Natural killer cell treated with Interleukin-12 subunit alpha and Interleukin-12 subunit beta and Interleukin-15 and Interleukin-18, amount 100 ng/mL, for 72 hours (primary cell): ENCODE measurements at regions not wholly inside any gene's neighbourhood (a gene's known extent, or its start where the extent isn't known, plus 50 kb on each side); places are given as distances from the start of the nearest gene placed in this dataset.

Source experiments
- ATAC-seq, 2 donors: fragments of 150-1000 bp; cut with Tn5 transposase in 1 of 2; sonication (Bioruptor Pico), chemical (Tn5 transposase) in 1 of 2; 2 replicates each; pipeline ENCODE4 v1.10.0; 2021
- DNase-seq: peaks from one replicate; pipeline ENCODE4 v3.0.0; 2022; ENCODE audit warnings: low spot score
- H3K27ac Mint-ChIP-seq, 2 donors: 1 replicate in 1 of 2; 2 replicates in 1 of 2; pipeline ENCODE4 v1.8.0; 2022; ENCODE audit warnings: mixed read lengths in 2 of 2, mild to moderate bottlenecking in 1 of 2, moderate library complexity in 1 of 2
- H3K27me3 Mint-ChIP-seq, 2 donors: 1 replicate in 1 of 2; 2 replicates in 1 of 2; pipeline ENCODE4 v1.8.0; 2022; ENCODE audit warnings: mixed read lengths in 2 of 2
- H3K36me3 Mint-ChIP-seq: one replicate; pipeline ENCODE4 v1.8.0; 2022; ENCODE audit warnings: mixed read lengths
- H3K4me1 Mint-ChIP-seq, 2 donors: 1 replicate in 1 of 2; 2 replicates in 1 of 2; pipeline ENCODE4 v1.8.0; 2022; ENCODE audit warnings: low read depth in 2 of 2, mixed read lengths in 2 of 2, mild to moderate bottlenecking in 1 of 2
- H3K4me3 Mint-ChIP-seq: one replicate; pipeline ENCODE4 v1.8.0; 2022; ENCODE audit warnings: mixed read lengths
- H3K9me3 Mint-ChIP-seq: 2 replicates; pipeline ENCODE4 v1.8.0; 2022; ENCODE audit warnings: mixed read lengths

DNA sequence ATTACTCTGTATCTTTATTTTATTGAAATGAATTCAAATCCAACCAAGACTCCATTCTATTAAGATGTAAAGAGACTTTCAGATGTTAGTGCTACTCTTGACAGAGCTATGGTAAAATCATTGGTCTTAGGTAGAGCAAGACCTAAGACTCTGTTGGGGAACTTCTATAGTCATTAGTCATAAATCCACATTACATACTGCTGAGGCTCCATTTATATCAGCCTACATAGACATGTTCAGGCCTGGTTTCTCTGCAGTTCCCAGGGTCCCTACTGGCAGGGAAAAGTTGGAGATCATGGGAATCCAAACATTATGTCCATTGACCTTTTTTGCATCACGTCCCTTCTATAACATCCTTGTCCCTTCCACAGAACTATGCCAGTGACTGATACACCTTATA is 580.4 kb upstream of the ZEB2 start:
- no peak overlapping the region for H3K27ac Mint-ChIP-seq
- DNase-seq = no peak
- ATAC-seq = no peak
- H3K27me3 Mint-ChIP-seq = peaks cover 7 to 20% of the 10 kb centered on the region in 2 donors
- no peaks in the 10 kb centered on the region for H3K4me1 Mint-ChIP-seq
- no peak overlapping the region for H3K4me3 Mint-ChIP-seq
- H3K9me3 Mint-ChIP-seq = no peaks in the 10 kb centered on the region
- no peaks in the 10 kb centered on the region for H3K36me3 Mint-ChIP-seq

DNA sequence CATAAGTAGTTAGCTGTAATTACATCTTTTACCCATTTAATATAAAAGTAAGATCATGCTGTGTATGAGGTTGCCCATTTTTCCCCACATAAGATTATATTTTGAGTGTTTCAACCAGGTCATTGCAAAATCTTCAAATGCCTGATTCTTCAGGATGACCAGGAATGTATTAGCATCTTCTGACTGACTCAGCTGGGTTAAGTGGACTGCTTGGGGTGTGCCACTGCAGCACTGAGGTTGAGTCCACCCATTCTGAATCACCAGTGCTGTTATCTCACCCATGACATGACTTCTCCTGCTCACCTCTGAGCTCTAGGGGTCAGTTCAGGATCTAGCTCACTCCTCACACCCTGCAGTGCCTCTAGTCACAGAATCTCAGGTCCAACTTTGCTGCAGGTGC is 576.7 kb upstream of the ZEB2 start:
- no peaks in the 10 kb centered on the region for H3K9me3 Mint-ChIP-seq
- ATAC-seq (no peak), DNase-seq (no peak)
- H3K4me1 Mint-ChIP-seq = no peaks in the 10 kb centered on the region
- H3K27me3 Mint-ChIP-seq = peaks cover 7 to 18% of the 10 kb centered on the region in 2 donors
- H3K27ac Mint-ChIP-seq = no peak overlapping the region
- H3K36me3 Mint-ChIP-seq = no peaks in the 10 kb centered on the region
- no peak overlapping the region for H3K4me3 Mint-ChIP-seq

DNA sequence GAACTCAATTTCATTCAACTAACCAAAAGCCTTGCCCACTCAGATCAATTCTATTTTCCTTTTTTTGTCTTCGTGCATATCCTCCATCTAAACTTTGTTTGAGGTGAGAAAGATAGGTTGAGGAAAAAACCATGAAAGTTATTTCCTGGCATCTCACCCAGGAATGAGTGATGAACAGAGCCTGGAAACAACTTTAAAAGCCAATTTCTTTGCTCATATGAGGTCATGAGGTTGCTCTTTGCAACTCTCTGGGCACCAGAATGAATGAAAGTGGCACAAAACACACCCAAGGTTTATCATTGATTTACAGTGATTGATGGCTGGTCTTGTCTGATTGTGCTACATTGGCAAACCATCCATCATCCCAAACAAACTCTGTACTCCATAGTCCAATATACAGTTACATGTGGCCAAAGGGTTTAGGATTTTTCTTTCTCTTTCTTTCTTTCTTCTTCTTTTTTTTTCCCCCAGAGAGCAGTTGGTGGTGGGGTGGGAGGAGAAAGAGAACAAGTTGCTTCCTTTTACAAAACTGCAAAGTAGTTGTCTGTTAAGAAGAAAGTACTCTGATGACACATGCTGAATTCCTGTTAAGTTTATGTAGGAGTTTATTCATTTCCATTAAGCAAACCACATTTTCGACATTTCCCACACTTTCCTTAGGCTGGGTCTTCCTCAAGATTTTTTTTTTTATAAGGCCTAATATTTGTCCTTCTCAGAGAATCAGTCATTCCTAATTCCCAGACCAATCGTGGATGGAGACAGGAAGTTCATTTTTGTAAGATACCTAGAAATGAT is 575.9 kb upstream of the ZEB2 start:
- Mint-ChIP-seq H3K27ac (no peak overlapping the region), H3K4me3 (no peak overlapping the region), H3K4me1 (no peaks in the 10 kb centered on the region), H3K9me3 (no peaks in the 10 kb centered on the region), H3K36me3 (no peaks in the 10 kb centered on the region), H3K27me3 (peaks cover 7 to 18% of the 10 kb centered on the region in 2 donors)
- ATAC-seq (no peak), DNase-seq (no peak)

DNA sequence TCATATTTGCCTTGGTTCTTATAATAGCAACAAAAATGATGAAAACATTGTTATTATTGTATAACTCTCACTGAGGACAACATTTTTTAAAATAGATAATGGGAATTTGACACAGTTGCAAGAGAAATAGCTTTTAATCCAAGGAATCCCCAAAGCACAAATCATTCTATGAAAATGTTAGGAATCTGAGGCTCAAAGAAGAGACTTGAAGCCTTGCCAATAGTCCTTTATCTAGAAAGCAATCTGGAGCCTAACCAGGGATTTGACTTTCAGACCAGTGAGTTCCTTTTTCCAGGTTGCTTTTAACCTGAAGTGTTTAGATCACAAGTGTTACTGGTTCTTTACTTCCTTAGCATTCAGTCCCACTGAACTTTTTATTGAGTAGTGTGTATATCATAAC is 574.5 kb upstream of the ZEB2 start:
- ATAC-seq = no peak
- H3K27ac Mint-ChIP-seq = no peak overlapping the region
- DNase-seq = no peak
- H3K36me3 Mint-ChIP-seq = no peaks in the 10 kb centered on the region
- peaks cover 0 to 3% of the 10 kb centered on the region in 2 donors for H3K4me1 Mint-ChIP-seq
- no peak overlapping the region for H3K4me3 Mint-ChIP-seq
- H3K9me3 Mint-ChIP-seq = peaks cover 4% of the 10 kb centered on the region
- peaks cover 7 to 16% of the 10 kb centered on the region in 2 donors for H3K27me3 Mint-ChIP-seq

DNA sequence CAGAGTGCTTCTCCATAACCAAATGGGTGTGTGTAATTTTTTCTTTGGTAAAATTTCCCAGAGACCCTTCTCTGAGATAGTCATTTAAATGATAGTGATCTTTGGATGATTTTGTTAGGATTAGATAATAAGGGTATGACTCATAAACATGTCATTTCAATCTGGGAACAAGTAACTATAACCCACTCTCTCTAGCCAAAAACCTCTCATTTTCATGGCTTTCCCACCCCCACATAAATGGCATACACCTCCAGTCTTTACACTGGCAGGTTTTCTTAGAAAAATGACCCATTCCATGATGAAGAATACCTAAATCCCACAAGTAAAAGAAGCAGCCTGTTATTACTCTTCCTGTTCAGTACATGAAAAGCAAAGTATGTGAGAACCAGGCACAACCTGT is 572.0 kb upstream of the ZEB2 start:
- no peak for ATAC-seq
- DNase-seq = no peak
- Mint-ChIP-seq H3K27ac (no peak overlapping the region), H3K4me1 (peaks cover 0 to 3% of the 10 kb centered on the region in 2 donors), H3K9me3 (peaks cover 4% of the 10 kb centered on the region), H3K27me3 (peaks cover 5 to 18% of the 10 kb centered on the region in 2 donors), H3K36me3 (no peaks in the 10 kb centered on the region), H3K4me3 (no peak overlapping the region)

DNA sequence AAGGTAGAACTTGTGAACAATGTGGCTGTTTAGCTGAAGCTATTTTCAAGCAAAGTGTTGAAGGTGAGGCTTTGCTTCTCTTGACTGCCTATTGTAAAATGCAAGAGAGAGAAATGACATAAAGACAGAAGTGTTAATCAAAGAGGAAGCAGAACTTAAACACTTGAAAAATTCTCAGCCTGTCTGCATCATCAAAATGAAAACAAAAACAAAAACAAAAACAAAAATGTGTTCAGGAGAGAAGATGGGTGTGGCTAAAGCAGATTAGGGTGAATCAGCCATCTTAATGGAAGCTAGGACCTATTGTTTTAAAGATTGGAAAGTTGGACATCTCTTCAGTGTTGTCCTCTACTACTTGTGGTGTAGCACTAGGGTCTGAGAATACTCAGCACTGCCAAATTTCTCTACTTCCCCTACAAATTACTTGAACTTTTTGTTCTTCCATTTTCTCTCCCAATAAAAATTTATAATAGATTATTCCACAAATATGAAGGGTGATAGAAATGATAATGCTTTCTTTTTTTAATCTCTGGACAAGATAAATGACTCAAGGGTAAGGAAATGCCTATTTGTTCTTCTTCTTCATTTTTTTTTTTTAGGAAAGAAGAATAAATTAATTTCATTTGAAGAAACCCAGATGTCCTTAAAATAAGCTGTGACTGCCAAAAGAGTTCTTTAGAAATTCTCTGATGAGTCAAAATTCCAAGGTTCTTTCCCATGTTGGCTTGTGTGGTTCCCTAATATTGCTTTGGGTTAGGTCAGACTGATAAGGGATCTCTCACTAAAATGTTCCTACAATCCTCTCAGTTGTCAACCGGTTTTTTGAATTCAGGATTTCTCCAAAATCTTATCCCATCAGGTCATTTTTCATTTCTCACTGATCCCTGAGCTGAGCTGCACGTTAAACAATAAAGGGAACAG is 571.2 kb upstream of the ZEB2 start:
- Mint-ChIP-seq H3K27me3 (peaks cover 5 to 15% of the 10 kb centered on the region in 2 donors), H3K36me3 (no peaks in the 10 kb centered on the region), H3K9me3 (peaks cover 4% of the 10 kb centered on the region), H3K27ac (no peak overlapping the region), H3K4me3 (no peak overlapping the region), H3K4me1 (peaks cover 0 to 3% of the 10 kb centered on the region in 2 donors)
- ATAC-seq (no peak), DNase-seq (no peak)

DNA sequence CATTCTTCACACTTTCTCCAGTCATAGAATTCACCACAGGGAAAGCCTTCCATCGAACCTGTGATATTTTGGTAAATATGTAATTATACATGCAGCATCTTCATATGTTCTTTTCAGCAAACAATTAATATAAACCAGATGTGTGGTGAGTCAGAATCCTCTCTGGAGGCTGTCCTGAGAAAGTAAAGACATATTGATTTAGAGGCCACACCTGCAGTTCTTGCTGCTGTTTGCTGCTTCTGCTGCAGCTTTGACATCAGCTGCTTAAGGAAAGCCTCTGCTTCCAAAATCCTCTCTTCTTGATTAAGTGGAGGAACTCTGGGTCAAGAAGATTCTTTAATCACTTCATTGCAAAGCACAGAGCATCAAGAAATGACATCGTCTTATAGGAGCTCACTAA is 568.8 kb upstream of the ZEB2 start:
- Mint-ChIP-seq H3K27ac (no peak overlapping the region), H3K4me3 (no peak overlapping the region), H3K36me3 (no peaks in the 10 kb centered on the region), H3K4me1 (peaks cover 0 to 3% of the 10 kb centered on the region in 2 donors), H3K27me3 (peaks cover 5 to 15% of the 10 kb centered on the region in 2 donors), H3K9me3 (peaks cover 4% of the 10 kb centered on the region)
- ATAC-seq (no peak), DNase-seq (no peak)

DNA sequence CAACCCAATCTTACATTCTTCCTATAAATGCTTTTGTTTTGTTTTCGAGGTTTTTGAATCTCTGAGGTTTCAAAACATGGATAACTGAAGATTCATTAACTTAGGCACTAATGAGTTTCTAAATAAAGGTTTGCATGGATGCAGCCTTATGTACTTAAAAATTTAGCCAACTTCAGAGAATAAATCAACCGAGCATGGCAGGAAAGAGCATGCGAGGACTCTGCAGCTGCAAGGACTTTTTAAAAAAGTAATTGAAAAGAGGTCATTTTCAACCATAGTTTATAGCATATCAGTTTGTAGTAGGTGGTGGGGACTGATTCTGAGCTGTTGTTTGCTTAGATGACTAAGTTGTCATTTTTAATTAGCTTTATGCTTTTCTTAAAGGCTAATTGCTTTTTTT is 567.0 kb upstream of the ZEB2 start:
- ATAC-seq (no peak), DNase-seq (no peak)
- H3K4me3 Mint-ChIP-seq = no peak overlapping the region
- peaks cover 0 to 3% of the 10 kb centered on the region in 2 donors for H3K4me1 Mint-ChIP-seq
- peaks cover 5 to 15% of the 10 kb centered on the region in 2 donors for H3K27me3 Mint-ChIP-seq
- H3K36me3 Mint-ChIP-seq = no peaks in the 10 kb centered on the region
- peaks cover 4% of the 10 kb centered on the region for H3K9me3 Mint-ChIP-seq
- no peak overlapping the region for H3K27ac Mint-ChIP-seq

DNA sequence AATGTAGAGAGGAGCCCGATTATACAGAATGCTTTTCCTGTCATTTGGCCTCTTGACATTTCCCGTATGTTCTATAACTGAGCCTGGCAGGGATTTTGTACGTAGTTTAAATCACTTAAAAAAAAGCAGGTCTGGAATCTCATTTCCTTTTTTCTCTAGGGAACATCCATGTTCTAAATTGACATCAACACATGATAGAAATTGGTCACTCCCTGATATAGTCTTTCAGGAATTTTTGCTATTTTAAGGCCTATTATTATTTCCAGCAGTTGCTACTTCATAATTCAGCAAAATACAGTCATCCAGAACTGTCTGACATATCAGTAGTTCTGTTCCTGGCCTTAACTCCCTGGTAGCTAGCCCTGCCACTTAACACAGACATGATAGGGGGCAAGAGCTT is 565.7 kb upstream of the ZEB2 start:
- H3K27ac Mint-ChIP-seq = no peak overlapping the region
- H3K4me3 Mint-ChIP-seq = no peak overlapping the region
- peaks cover 0 to 1% of the 10 kb centered on the region in 2 donors for H3K4me1 Mint-ChIP-seq
- DNase-seq = no peak
- peaks cover 2% of the 10 kb centered on the region for H3K9me3 Mint-ChIP-seq
- H3K27me3 Mint-ChIP-seq = peaks cover 5 to 15% of the 10 kb centered on the region in 2 donors
- H3K36me3 Mint-ChIP-seq = no peaks in the 10 kb centered on the region
- no peak for ATAC-seq

DNA sequence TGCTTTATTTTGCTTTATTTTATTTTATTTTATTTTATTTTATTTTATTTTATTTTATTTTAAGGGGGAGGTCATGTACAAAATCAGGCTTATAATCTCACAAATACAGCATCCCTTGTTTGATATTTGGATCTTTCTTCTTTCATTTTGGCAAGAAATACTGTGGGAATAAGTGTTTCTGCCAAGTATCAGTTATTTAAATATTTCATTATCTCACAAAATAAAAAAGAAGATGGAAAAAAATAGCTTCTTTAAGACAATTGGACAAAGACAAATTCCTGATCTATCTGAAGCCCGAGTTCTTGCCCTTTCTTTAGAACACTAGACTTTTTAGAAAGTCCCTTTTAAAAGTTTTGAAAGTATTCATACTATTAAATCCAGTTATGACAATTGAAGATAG is 560.5 kb upstream of the ZEB2 start:
- Mint-ChIP-seq H3K4me1 (no peaks in the 10 kb centered on the region), H3K4me3 (no peak overlapping the region), H3K9me3 (no peaks in the 10 kb centered on the region), H3K27me3 (peaks cover 3 to 8% of the 10 kb centered on the region in 2 donors), H3K27ac (no peak overlapping the region), H3K36me3 (no peaks in the 10 kb centered on the region)
- DNase-seq = no peak
- ATAC-seq = no peak

DNA sequence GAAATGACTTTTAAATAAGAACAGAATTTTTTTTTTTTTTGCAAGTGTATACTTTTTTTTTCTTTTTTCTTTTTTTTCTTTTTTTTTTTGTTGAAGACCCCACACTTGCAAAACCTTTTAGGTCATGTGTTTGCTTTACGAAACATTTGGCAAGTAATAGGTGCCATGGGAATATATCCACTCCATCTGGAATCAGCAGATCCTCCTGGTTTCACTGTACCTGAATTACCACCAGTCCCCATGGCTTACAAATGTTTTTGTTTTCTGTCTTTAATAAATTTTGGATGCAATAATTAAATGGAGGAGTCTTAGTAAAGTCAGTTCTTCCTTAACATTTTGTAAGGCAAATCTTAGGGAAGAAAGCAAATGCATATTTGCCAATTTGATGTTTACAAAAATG is 559.7 kb upstream of the ZEB2 start:
- no peak overlapping the region for H3K4me3 Mint-ChIP-seq
- ATAC-seq (no peak), DNase-seq (no peak)
- peaks cover 3 to 8% of the 10 kb centered on the region in 2 donors for H3K27me3 Mint-ChIP-seq
- no peak overlapping the region for H3K27ac Mint-ChIP-seq
- no peaks in the 10 kb centered on the region for H3K4me1 Mint-ChIP-seq
- no peaks in the 10 kb centered on the region for H3K9me3 Mint-ChIP-seq
- H3K36me3 Mint-ChIP-seq = no peaks in the 10 kb centered on the region

DNA sequence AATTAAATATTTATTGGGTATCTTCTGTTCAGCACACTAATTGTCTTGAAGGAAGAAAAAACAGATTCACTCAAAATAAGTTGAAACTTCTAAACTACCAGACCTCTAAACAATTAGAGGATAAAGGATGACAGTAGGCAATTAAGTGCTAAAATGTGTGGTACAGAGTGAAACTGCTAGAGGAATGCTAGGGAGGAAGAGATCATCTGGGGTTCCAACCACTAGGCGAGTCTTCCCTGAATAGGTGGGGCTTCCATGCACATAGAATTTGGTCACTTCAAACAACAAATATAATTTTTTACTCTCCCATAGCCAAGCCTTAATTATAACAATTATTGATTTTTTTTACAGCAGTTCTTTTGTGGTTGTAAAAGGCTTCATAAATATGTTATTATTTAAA is 559.0 kb upstream of the ZEB2 start:
- H3K4me1 Mint-ChIP-seq = no peaks in the 10 kb centered on the region
- DNase-seq (no peak), ATAC-seq (no peak)
- H3K4me3 Mint-ChIP-seq = no peak overlapping the region
- no peaks in the 10 kb centered on the region for H3K36me3 Mint-ChIP-seq
- no peak overlapping the region for H3K27ac Mint-ChIP-seq
- H3K9me3 Mint-ChIP-seq = no peaks in the 10 kb centered on the region
- peaks cover 3 to 8% of the 10 kb centered on the region in 2 donors for H3K27me3 Mint-ChIP-seq

DNA sequence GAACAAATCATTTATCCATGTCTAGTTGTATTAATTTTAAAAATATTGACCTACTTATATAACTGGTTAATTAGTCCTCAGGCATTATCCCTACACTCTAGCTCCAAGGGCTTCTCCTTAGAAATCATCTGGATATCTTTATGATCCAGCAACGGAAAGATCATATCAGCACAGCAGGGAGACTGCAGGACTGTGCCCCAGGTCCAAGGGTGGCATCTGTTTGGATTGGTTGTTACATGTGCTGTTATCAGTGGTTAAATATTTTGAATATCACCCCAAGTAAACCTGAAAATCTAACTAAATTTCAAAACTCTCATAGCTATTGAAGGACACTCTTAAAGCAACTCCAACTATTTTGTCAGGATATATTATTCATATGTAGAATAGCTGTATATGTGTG is 556.2 kb upstream of the ZEB2 start:
- no peaks in the 10 kb centered on the region for H3K9me3 Mint-ChIP-seq
- DNase-seq (no peak), ATAC-seq (no peak)
- H3K4me3 Mint-ChIP-seq = no peak overlapping the region
- no peaks in the 10 kb centered on the region for H3K36me3 Mint-ChIP-seq
- H3K27me3 Mint-ChIP-seq = peaks cover 3 to 8% of the 10 kb centered on the region in 2 donors
- no peak overlapping the region for H3K27ac Mint-ChIP-seq
- H3K4me1 Mint-ChIP-seq = no peaks in the 10 kb centered on the region

DNA sequence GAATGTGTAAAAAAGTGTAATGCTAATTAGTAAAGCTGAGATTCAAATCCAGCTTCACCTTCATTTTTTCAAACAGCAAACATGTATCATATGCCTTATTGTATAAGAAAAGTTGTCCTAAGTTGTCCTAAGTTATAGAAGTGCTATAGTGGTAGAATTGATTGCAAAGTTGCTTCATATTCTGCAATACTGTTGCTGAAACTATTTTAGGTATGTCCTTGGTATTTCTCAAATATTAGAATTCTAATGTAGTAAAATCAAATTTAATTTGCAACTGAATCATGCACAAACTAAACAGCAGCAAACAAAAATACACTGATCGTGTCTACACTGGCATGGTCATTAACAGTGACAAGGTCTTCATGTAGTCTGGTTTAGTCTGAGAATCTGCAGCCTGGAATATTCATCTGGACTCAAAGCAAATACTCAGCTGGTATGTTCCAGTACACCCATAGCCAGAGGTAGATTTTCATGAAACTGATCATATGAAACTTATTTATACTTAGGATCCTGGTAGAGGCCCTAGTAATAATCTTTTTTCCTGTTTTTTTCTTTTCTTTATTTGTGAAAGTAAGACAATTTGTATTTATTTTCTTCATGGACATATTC is 555.6 kb upstream of the ZEB2 start:
- ATAC-seq (no peak), DNase-seq (no peak)
- Mint-ChIP-seq H3K9me3 (no peaks in the 10 kb centered on the region), H3K27me3 (peaks cover 3 to 8% of the 10 kb centered on the region in 2 donors), H3K4me3 (no peak overlapping the region), H3K36me3 (no peaks in the 10 kb centered on the region), H3K4me1 (no peaks in the 10 kb centered on the region), H3K27ac (no peak overlapping the region)
